ENCODE measurements at regions not wholly inside any gene's neighbourhood (a gene's known extent, or its start where the extent isn't known, plus 50 kb on each side); places are given as distances from the start of the nearest gene placed in this dataset.

DNA sequence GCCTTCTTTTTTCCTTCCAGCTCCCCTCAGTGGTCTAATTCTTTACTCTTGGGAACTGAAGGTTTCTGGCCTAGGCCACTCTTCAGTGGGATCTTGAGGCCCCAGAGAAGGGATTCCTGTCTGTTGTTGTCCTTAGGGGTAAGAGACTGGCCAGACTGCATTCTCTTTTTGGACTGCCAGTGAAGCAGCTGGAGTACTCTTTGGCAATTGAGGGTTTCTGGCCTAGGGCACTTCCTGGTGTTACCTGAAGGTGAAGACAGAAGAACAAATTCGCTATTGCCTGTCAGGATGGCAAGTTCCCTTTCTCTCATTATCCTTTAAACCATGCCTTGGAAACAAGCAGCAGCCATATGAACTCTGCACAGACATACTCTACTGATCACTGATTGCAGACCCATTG, 286.6 kb upstream of the ZP4 start:
- TF ChIP-seq TAF1 (CRISPR knock-in tag; IDR thresholded peaks at IDR 0.05) (no peak), ASH2L (IDR thresholded peaks at IDR 0.05; ENCODE audit: insufficient read length, low read depth, low read length) (no peak), EP300 (IDR thresholded peaks at IDR 0.05; ENCODE audit: low read depth in 2 of 2, low read length in 2 of 2) (no peak), EP300 (CRISPR knock-in tag; IDR thresholded peaks at IDR 0.05; ENCODE audit: borderline replicate concordance) (no peak), ISX (CRISPR knock-in tag; conservative IDR thresholded peaks at IDR 0.05) (no peak), HMGA1 (CRISPR knock-in tag; conservative IDR thresholded peaks at IDR 0.05) (no peak)
- TF ChIP-seq, protein P1, sequence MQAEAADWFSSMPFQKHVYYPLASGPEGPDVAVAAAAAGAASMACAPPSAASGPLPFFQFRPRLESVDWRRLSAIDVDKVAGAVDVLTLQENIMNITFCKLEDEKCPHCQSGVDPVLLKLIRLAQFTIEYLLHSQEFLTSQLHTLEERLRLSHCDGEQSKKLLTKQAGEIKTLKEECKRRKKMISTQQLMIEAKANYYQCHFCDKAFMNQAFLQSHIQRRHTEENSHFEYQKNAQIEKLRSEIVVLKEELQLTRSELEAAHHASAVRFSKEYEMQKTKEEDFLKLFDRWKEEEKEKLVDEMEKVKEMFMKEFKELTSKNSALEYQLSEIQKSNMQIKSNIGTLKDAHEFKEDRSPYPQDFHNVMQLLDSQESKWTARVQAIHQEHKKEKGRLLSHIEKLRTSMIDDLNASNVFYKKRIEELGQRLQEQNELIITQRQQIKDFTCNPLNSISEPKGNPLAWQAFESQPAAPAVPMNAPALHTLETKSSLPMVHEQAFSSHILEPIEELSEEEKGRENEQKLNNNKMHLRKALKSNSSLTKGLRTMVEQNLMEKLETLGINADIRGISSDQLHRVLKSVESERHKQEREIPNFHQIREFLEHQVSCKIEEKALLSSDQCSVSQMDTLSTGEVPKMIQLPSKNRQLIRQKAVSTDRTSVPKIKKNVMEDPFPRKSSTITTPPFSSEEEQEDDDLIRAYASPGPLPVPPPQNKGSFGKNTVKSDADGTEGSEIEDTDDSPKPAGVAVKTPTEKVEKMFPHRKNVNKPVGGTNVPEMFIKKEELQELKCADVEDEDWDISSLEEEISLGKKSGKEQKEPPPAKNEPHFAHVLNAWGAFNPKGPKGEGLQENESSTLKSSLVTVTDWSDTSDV (CRISPR knock-in tag; IDR thresholded peaks at IDR 0.05) = no peak
